H9 (cell line): ENCODE measurements at regions not wholly inside any gene's neighbourhood (a gene's known extent, or its start where the extent isn't known, plus 50 kb on each side); places are given as distances from the start of the nearest gene placed in this dataset.

ENCODE experiments used
- DNase-seq: peaks from one replicate; pipeline ENCODE4 v3.0.0-alpha.2; 2017
- H2AFZ ChIP-seq: one replicate; pipeline ENCODE4 v1.6.1; 2013; ENCODE audit warnings: mild to moderate bottlenecking, low read length, control low read depth, moderate library complexity
- H2AK5ac ChIP-seq: 2 replicates; pipeline ENCODE4 v1.6.1; 2013; ENCODE audit warnings: low read length, control low read depth, mixed read lengths; ENCODE audit not compliant: insufficient read length
- H2BK120ac ChIP-seq: one replicate; pipeline ENCODE4 v1.6.1; 2013; ENCODE audit warnings: low read depth, mild to moderate bottlenecking, low read length, control low read depth, inconsistent platforms; ENCODE audit not compliant: poor library complexity, severe bottlenecking
- H2BK12ac ChIP-seq: 2 replicates; pipeline ENCODE4 v1.6.1; 2013; ENCODE audit warnings: low read length, control low read depth, mixed read lengths, low read depth; ENCODE audit not compliant: insufficient read length
- H2BK15ac ChIP-seq: 2 replicates; pipeline ENCODE4 v1.6.1; 2013; ENCODE audit warnings: low read depth, low read length, control low read depth
- H2BK20ac ChIP-seq: one replicate; pipeline ENCODE4 v1.6.1; 2013; ENCODE audit warnings: low read depth, mild to moderate bottlenecking, low read length, control low read depth, inconsistent platforms; ENCODE audit not compliant: poor library complexity, severe bottlenecking
- H2BK5ac ChIP-seq: 2 replicates; pipeline ENCODE4 v1.6.1; 2013; ENCODE audit warnings: low read length, control low read depth, mixed read lengths; ENCODE audit not compliant: insufficient read length
- H3K14ac ChIP-seq: 2 replicates; pipeline ENCODE4 v1.6.1; 2013; ENCODE audit warnings: low read length, control low read depth; ENCODE audit not compliant: insufficient read depth
- H3K18ac ChIP-seq: 2 replicates; pipeline ENCODE4 v1.6.1; 2013; ENCODE audit warnings: low read depth, mild to moderate bottlenecking, mixed read lengths, low read length, control low read depth; ENCODE audit not compliant: insufficient read length
- H3K23ac ChIP-seq: 2 replicates; pipeline ENCODE4 v1.6.1; 2013; ENCODE audit warnings: low read length, control low read depth, mixed read lengths, low read depth; ENCODE audit not compliant: insufficient read length
- H3K23me2 ChIP-seq: 2 replicates; pipeline ENCODE4 v1.6.1; 2013; ENCODE audit warnings: low read depth, mild to moderate bottlenecking, mixed read lengths, low read length, control low read depth; ENCODE audit not compliant: insufficient read length, poor library complexity, severe bottlenecking
- H3K27ac ChIP-seq: 2 replicates; pipeline ENCODE4 v1.5.1; 2013; ENCODE audit warnings: low read length, control low read depth, mixed read lengths, low read depth; ENCODE audit not compliant: insufficient read length
- H3K27me3 ChIP-seq: 2 replicates; pipeline ENCODE4 v1.6.1; 2013; ENCODE audit warnings: low read length, control low read depth, inconsistent platforms; ENCODE audit not compliant: insufficient read depth
- H3K4ac ChIP-seq: 2 replicates; pipeline ENCODE4 v1.6.1; 2013; ENCODE audit warnings: low read depth, mild to moderate bottlenecking, control low read depth, inconsistent platforms, low read length, moderate library complexity
- H3K4me1 ChIP-seq: 2 replicates; pipeline ENCODE4 v1.6.1; 2013; ENCODE audit warnings: low read length, control low read depth, inconsistent platforms; ENCODE audit not compliant: insufficient read depth
- H3K4me2 ChIP-seq: 2 replicates; pipeline ENCODE4 v1.6.1; 2013; ENCODE audit warnings: low read length, control low read depth, mixed read lengths; ENCODE audit not compliant: insufficient read length, insufficient read depth
- H3K56ac ChIP-seq: 2 replicates; pipeline ENCODE4 v1.6.1; 2013; ENCODE audit warnings: low read depth, mild to moderate bottlenecking, mixed read lengths, low read length, control low read depth; ENCODE audit not compliant: insufficient read length
- H3K79me1 ChIP-seq: 2 replicates; pipeline ENCODE4 v1.6.1; 2013; ENCODE audit warnings: low read depth, mild to moderate bottlenecking, moderate library complexity, low read length, control low read depth, inconsistent platforms; ENCODE audit not compliant: insufficient read depth, poor library complexity, severe bottlenecking
- H3K79me2 ChIP-seq: 2 replicates; pipeline ENCODE4 v1.6.1; 2013; ENCODE audit warnings: low read length, control low read depth, inconsistent platforms; ENCODE audit not compliant: insufficient read depth
- H3K9ac ChIP-seq: 2 replicates; pipeline ENCODE4 v1.6.1; 2013; ENCODE audit warnings: low read length, control low read depth, mixed read lengths; ENCODE audit not compliant: insufficient read length; ENCODE audit errors: extremely low read depth
- H3K9me3 ChIP-seq: one replicate; pipeline ENCODE4 v1.6.1; 2013; ENCODE audit warnings: low read depth, low read length, inconsistent platforms; ENCODE audit not compliant: control insufficient read depth
- H3T11ph ChIP-seq: one replicate; pipeline ENCODE4 v1.6.1; 2013; ENCODE audit warnings: mild to moderate bottlenecking, low read length, control low read depth, inconsistent platforms
- H4K20me1 ChIP-seq: one replicate; pipeline ENCODE4 v1.6.1; 2013; ENCODE audit not compliant: control insufficient read depth, insufficient read length, insufficient read depth
- H4K5ac ChIP-seq: 2 replicates; pipeline ENCODE4 v1.6.1; 2013; ENCODE audit warnings: low read depth, mild to moderate bottlenecking, mixed read lengths, low read length, control low read depth; ENCODE audit not compliant: insufficient read length
- H4K8ac ChIP-seq: replicated peaks from 2 replicates; pipeline ENCODE4 v1.6.1; 2013; ENCODE audit warnings: low read length, control low read depth, mixed read lengths, low read depth; ENCODE audit not compliant: insufficient read length
- H4K91ac ChIP-seq: 2 replicates; pipeline ENCODE4 v1.6.1; 2013; ENCODE audit warnings: low read depth, mild to moderate bottlenecking, moderate library complexity, mixed read lengths, low read length, control low read depth; ENCODE audit not compliant: insufficient read length
- H3K27ac Mint-ChIP-seq, 3 experiments: 2 replicates in 2 of 3; 3 replicates in 1 of 3; pipeline ENCODE4 v1.8.0; 2020 to 2021; ENCODE audit warnings: mixed read lengths in 3 of 3, mild to moderate bottlenecking in 1 of 3, moderate library complexity in 1 of 3
- H3K27me3 Mint-ChIP-seq: 2 replicates; pipeline ENCODE4 v1.8.0; 2021; ENCODE audit warnings: low read depth, mild to moderate bottlenecking, moderate library complexity, mixed read lengths
- H3K36me3 Mint-ChIP-seq, 3 experiments: 2 replicates in 2 of 3; 3 replicates in 1 of 3; pipeline ENCODE4 v1.8.0; 2020 to 2021; ENCODE audit warnings: low read depth in 3 of 3, mixed read lengths in 3 of 3; ENCODE audit not compliant: insufficient read depth in 1 of 3
- H3K4me1 Mint-ChIP-seq, 2 experiments: 2 replicates each; pipeline ENCODE4 v1.8.0; 2020; ENCODE audit warnings: mixed read lengths in 2 of 2
- H3K4me3 Mint-ChIP-seq, 2 experiments: 2 replicates in 1 of 2; 3 replicates in 1 of 2; pipeline ENCODE4 v1.8.0; 2020 to 2021; ENCODE audit warnings: mild to moderate bottlenecking in 2 of 2, mixed read lengths in 2 of 2, moderate library complexity in 1 of 2
- H3K9me3 Mint-ChIP-seq, 2 experiments: 2 replicates in 1 of 2; 3 replicates in 1 of 2; pipeline ENCODE4 v1.8.0; 2020; ENCODE audit warnings: mild to moderate bottlenecking in 2 of 2, mixed read lengths in 2 of 2, moderate library complexity in 1 of 2
- CTCF ChIP-seq: fragments of 200-600 bp; sonication (generic); conservative IDR thresholded peaks from 3 replicates; pipeline ENCODE4 v1.8.0; 2021; ENCODE audit warnings: antibody characterized with exemption, mild to moderate bottlenecking
- WGBS: extraction: QIAGEN DNeasy Blood & Tissue Kit; methylation state at CpG from one replicate; pipeline ENCODE4 v1.1.7; 2013; ENCODE audit warnings: missing lambda C conversion rate, low lambda C conversion rate, mixed read lengths; ENCODE audit not compliant: insufficient read length; ENCODE audit errors: extremely low coverage; 5-methylcytosine and 5-hydroxymethylcytosine counted together

GRCh38 chr9:73813546-73813945 is 661.9 kb downstream of the ANXA1 start:
- Histone ChIP-seq H3K4me1 (no peaks in the 10 kb centered on the region; the same call in 1 of the 2 replicates), H4K8ac (no peak overlapping the region), H3K4ac (no peak overlapping the region), H3K18ac (no peak overlapping the region), H2BK20ac (no peak overlapping the region), H2BK5ac (no peak overlapping the region), H3K56ac (no peak overlapping the region), H3K23me2 (no peaks in the 10 kb centered on the region), H2BK15ac (no peak overlapping the region), H3K79me1 (no peaks in the 10 kb centered on the region), H3K23ac (no peak overlapping the region), H3T11ph (no peak overlapping the region), H3K9ac (no peak overlapping the region), H3K4me2 (no peak overlapping the region), H4K5ac (no peak overlapping the region), H2BK120ac (no peak overlapping the region), H4K20me1 (no peaks in the 10 kb centered on the region), H3K9me3 (no peaks in the 10 kb centered on the region), H2AK5ac (no peak overlapping the region), H3K14ac (no peak overlapping the region), H3K27ac (no peak overlapping the region), H4K91ac (no peak overlapping the region), H2BK12ac (no peak overlapping the region), H3K79me2 (no peaks in the 10 kb centered on the region), H3K27me3 (no peaks in the 10 kb centered on the region), H2AFZ (no peak overlapping the region)
- whole genome bisulfite sequencing = no CpG with 5 or more reads among the region's 2 CpGs
- Mint-ChIP-seq H3K9me3 (peaks cover 0 to 2% of the 10 kb centered on the region in 2 experiments; a peak in 1 of 5 replicates), H3K4me3 (no peak overlapping the region), H3K4me1 (peaks cover 5 to 7% of the 10 kb centered on the region in 2 experiments), H3K27ac (no peak overlapping the region), H3K27me3 (no peaks in the 10 kb centered on the region), H3K36me3 (no peaks in the 10 kb centered on the region)
- no peak for DNase-seq
- TF ChIP-seq CTCF = no peak
